Transverse colon (tissue), 4 donors: ENCODE measurements at regions not wholly inside any gene's neighbourhood (a gene's known extent, or its start where the extent isn't known, plus 50 kb on each side); places are given as distances from the start of the nearest gene placed in this dataset.

Experiments
- EP300 ChIP-seq: sonication (generic); formaldehyde crosslinking; IDR thresholded peaks from one replicate; pipeline ENCODE4 v1.6.1; 2017; ENCODE audit warnings: antibody characterized with exemption, low read depth
- POLR2A ChIP-seq: fragments of 450-650 bp; IDR thresholded peaks from one replicate; pipeline ENCODE4 v1.6.1; 2016; ENCODE audit warnings: antibody characterized with exemption, mild to moderate bottlenecking, moderate library complexity
- POLR2AphosphoS5 ChIP-seq, 3 donors: sonication (generic); formaldehyde crosslinking; IDR thresholded peaks; one replicate each; pipeline ENCODE4 v1.6.1; 2016; ENCODE audit warnings: antibody characterized with exemption in 3 of 3
- TF ChIP-seq, protein P1 (sequence below), 5 experiments: fragments of 200-600 bp in 3 of 5; fragments of 450-650 bp in 2 of 5; sonication (generic) in 3 of 5; IDR thresholded peaks; 1 replicate in 2 of 5; 2 replicates in 3 of 5; pipeline ENCODE4 v1.5.1; 2016 to 2017; ENCODE audit warnings: antibody characterized with exemption in 5 of 5, inconsistent platforms in 3 of 5, mild to moderate bottlenecking in 2 of 5, moderate library complexity in 1 of 5

DNA sequence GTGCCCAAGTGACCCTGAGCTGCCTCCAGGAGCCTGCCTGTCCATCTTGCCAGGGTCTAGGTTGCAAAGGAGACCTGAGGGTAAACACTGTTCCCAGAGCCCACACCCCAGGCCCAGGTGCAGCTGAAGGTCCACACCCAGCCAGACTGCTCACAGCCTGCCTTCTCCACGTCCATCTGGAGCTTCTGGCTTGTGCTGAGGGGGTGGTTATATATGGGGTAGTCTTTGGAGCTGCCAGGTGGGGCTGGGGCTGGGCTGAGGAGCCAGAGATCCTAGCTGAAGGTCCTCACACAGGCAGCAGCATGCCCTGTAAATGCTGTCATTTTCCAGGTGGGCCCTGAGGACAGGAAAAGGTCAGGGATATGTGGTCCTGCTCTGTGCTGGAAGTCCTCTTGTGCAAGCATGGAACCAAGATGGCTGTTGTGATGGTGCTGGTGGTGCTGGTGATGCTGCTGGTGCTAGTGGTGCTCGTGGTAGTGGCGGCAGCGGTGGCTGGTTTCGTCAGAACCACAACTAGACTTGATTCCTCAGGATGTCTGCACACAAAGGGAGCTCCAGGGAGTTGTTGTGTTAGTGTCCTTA, 182.7 kb downstream of the MATN1 start:
- TF ChIP-seq POLR2A (no peak), EP300 (no peak), POLR2AphosphoS5 (IDR thresholded peaks at IDR 0.05) (no peak)
- TF ChIP-seq, protein P1, sequence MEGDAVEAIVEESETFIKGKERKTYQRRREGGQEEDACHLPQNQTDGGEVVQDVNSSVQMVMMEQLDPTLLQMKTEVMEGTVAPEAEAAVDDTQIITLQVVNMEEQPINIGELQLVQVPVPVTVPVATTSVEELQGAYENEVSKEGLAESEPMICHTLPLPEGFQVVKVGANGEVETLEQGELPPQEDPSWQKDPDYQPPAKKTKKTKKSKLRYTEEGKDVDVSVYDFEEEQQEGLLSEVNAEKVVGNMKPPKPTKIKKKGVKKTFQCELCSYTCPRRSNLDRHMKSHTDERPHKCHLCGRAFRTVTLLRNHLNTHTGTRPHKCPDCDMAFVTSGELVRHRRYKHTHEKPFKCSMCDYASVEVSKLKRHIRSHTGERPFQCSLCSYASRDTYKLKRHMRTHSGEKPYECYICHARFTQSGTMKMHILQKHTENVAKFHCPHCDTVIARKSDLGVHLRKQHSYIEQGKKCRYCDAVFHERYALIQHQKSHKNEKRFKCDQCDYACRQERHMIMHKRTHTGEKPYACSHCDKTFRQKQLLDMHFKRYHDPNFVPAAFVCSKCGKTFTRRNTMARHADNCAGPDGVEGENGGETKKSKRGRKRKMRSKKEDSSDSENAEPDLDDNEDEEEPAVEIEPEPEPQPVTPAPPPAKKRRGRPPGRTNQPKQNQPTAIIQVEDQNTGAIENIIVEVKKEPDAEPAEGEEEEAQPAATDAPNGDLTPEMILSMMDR (IDR thresholded peaks at IDR 0.05) = no peak
